ENCODE measurements at regions not wholly inside any gene's neighbourhood (a gene's known extent, or its start where the extent isn't known, plus 50 kb on each side); places are given as distances from the start of the nearest gene placed in this dataset.

DNA sequence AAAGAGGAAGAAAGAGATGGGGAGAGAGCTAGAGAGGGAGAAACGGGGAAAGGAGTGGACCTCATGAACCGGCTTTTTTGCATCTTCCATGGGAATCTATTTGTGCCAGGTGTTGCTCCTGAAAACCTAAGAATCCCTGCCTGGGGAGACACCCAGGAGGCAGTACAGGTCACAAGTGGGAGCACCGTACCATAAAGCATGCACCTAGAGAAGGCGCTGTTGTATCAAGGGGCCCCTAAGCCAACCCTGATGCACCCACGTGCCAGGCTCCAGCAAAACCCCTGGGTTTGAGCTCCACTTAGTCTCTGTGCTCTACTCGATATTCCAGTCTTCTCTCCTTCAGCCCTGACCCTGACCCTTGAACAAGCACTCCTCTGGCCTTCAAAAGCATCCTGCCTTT lies 233.6 kb downstream of the RRAGC start:
- TF ChIP-seq RAD21 (conservative IDR thresholded peaks at IDR 0.05) (no peak), EZH2 (IDR thresholded peaks at IDR 0.05; ENCODE audit: borderline replicate concordance, insufficient read depth, low read length, poor library complexity, severe bottlenecking) (no peak), TAF1 (IDR thresholded peaks at IDR 0.05; ENCODE audit: low read depth) (no peak), EP300 (conservative IDR thresholded peaks at IDR 0.05; ENCODE audit: poor library complexity, severe bottlenecking) (no peak), SMC3 (conservative IDR thresholded peaks at IDR 0.05; ENCODE audit: poor library complexity) (no peak), POLR2AphosphoS5 (IDR thresholded peaks at IDR 0.05) (no peak), MXI1 (conservative IDR thresholded peaks at IDR 0.05; ENCODE audit: poor library complexity, severe bottlenecking) (no peak)
- TF ChIP-seq, protein P1, sequence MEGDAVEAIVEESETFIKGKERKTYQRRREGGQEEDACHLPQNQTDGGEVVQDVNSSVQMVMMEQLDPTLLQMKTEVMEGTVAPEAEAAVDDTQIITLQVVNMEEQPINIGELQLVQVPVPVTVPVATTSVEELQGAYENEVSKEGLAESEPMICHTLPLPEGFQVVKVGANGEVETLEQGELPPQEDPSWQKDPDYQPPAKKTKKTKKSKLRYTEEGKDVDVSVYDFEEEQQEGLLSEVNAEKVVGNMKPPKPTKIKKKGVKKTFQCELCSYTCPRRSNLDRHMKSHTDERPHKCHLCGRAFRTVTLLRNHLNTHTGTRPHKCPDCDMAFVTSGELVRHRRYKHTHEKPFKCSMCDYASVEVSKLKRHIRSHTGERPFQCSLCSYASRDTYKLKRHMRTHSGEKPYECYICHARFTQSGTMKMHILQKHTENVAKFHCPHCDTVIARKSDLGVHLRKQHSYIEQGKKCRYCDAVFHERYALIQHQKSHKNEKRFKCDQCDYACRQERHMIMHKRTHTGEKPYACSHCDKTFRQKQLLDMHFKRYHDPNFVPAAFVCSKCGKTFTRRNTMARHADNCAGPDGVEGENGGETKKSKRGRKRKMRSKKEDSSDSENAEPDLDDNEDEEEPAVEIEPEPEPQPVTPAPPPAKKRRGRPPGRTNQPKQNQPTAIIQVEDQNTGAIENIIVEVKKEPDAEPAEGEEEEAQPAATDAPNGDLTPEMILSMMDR (IDR thresholded peaks at IDR 0.05; ENCODE audit: poor library complexity, severe bottlenecking), result no peak
- TF ChIP-seq, protein P2, sequence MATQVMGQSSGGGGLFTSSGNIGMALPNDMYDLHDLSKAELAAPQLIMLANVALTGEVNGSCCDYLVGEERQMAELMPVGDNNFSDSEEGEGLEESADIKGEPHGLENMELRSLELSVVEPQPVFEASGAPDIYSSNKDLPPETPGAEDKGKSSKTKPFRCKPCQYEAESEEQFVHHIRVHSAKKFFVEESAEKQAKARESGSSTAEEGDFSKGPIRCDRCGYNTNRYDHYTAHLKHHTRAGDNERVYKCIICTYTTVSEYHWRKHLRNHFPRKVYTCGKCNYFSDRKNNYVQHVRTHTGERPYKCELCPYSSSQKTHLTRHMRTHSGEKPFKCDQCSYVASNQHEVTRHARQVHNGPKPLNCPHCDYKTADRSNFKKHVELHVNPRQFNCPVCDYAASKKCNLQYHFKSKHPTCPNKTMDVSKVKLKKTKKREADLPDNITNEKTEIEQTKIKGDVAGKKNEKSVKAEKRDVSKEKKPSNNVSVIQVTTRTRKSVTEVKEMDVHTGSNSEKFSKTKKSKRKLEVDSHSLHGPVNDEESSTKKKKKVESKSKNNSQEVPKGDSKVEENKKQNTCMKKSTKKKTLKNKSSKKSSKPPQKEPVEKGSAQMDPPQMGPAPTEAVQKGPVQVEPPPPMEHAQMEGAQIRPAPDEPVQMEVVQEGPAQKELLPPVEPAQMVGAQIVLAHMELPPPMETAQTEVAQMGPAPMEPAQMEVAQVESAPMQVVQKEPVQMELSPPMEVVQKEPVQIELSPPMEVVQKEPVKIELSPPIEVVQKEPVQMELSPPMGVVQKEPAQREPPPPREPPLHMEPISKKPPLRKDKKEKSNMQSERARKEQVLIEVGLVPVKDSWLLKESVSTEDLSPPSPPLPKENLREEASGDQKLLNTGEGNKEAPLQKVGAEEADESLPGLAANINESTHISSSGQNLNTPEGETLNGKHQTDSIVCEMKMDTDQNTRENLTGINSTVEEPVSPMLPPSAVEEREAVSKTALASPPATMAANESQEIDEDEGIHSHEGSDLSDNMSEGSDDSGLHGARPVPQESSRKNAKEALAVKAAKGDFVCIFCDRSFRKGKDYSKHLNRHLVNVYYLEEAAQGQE (IDR thresholded peaks at IDR 0.05; ENCODE audit: borderline replicate concordance), result no peak

All from neural cell (in vitro differentiated cells).